GM19035 (cell line): ENCODE measurements at regions not wholly inside any gene's neighbourhood (a gene's known extent, or its start where the extent isn't known, plus 50 kb on each side); places are given as distances from the start of the nearest gene placed in this dataset.

Experiments used
- ATAC-seq: cut with Tn5 transposase; IDR thresholded peaks from one replicate; pipeline ENCODE4 v1.9.1; 2021; ENCODE audit not compliant: unreplicated experiment

DNA sequence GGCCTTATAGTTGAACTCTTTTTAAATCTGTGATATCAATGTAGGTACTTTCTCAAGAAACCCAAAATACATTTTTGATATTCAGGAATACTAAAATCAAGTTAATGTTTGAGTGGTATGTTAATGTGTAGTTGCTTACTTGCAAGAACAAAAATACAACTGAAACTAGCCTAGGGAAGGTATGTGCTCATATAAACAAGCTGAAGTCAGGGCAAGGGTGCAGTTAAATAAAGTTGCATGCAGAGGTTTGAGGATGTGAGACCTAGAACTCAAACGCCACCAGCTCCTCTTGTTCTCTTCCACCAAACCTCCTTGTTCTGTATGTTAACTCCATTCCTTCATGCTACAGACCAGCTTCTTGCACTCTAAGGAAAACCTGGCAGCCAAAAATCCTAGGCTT is 388.3 kb upstream of the SMIM21 start:
- ATAC-seq, result no peak

DNA sequence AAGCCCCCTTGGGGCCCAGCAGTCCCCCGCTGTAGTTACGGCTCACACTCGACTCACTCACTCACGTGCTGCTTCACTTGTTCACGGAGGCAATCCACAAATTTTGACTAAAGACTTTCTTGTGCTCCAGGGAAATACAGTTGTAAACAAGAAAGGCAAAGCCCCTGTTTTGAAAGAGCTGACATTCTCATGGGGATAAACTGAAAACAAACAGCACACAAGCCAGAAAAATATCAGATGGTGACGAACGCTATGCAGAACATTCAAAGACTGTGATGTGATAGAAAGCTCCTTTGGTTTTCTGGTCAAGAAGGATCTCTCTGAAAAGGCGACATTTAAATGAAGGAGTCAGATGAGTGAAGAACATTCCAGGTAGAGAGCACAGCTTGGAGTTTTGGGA is 385.3 kb upstream of the SMIM21 start:
- ATAC-seq, result no peak

DNA sequence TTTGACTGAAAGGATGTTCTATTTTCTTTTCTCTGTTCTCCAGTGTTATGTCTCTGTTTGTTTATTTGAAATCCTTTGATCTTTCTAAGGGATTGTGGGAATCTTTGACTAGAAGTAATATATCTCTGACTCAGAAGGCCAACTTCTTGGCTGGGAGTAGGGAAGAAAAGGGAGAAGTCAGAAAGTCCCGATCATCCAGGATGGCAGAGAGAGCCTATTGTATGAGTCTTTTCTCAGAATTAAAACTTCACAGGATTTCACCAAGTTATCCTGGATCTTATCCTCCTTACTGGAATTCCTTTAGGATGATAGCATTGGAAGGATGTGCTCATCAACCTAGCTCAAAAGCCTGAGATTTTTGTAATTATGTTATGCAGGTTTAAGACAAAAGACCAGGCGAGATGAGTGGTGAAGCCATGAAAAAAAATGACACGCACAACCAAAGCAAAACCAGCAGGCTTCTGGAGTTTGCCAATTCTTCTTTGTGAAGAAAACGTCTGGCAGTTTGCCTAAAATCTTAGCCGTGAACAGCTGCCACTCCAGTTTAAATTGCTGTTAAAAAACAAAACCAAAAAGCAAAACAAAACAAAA is 383.6 kb upstream of the SMIM21 start:
- ATAC-seq, result no peak

DNA sequence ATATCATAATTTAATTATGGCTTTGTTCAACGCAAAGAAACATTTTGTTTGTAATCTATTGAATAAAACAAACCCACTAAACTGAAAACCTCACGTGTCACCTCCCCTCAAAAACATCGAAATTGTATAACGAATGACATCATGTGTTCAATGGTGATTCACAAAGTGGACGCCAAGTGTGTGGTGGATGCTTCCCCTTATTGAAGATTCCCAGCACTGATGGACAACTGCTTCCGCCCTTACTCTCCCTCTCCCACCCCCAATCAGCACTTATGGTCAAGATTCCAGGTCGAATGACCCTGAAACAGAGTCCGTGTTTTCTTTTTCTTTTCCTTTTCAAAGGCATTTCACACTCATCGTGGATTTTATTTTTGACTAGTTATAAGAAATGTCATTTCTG is 383.0 kb upstream of the SMIM21 start:
- ATAC-seq, result no peak

DNA sequence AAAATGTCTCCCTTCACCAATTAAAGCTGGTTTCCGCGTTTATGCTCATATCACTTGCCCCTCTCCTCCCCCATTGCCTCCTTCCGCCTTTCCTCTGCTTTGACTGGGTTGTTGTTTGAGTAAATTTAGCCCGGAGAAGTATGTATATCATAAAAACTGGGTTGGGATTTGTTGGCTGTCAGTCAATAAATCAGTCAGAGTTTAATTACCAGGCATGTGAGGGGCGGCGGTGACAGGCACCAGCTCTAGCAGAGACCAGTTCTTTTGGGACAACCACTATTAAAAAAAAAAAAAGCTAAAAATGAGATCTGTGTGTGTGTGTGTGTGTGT is 382.4 kb upstream of the SMIM21 start:
- no peak for ATAC-seq

DNA sequence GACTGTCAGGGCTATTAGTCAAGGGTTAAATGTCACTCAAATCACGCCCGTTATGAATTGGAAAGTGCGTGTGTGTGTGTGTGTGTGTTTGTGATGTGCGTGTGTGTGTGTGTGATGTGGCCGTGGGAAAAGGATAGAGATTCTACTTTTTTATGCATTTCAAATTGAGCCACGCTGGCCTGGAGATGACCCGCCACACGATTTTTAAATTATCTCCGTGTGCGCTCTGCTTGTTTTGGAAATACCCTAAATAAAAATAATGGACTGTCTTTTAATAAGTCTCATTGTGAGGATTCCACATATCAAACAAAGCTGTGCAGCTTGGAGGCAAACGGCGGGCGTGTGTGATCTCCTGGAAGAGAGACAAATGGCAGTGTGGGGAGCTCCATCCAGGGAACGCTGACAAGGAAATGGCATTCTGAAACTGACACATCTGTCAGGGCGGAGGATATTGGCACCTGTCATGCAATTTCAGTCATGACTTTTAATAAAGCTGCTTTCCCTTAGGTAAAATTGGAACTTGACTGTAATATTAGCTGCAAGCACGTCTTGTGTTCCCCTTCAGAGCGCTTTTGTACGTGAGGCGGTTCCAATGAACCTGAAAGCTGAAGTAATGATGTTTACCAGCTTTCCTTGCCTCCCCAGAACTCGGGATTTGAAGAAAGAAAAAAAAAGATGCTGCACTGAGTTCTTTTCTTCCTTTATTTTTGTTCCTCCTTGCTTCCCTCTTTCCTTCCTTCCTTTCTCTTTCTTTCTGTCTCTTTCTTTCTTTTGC is 381.8 kb upstream of the SMIM21 start:
- no peak for ATAC-seq

DNA sequence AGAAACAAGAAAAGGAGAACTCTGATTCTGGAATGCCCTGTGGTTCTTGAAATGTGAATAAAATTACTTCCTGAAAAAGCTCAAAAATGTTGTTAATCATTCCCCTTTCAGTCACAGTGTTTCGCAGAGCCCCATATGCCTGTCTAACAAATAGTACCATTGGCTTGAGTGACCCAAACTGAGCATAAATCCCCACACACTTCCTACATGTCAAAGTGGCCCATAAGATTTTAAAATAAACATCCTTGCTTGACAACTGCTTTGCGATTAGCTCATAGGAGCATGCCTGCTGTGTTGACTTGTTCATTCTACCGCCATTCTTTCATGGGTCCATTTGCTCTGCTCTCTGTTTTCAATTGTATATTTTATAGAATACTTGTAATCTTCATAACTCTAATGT is 377.8 kb upstream of the SMIM21 start:
- ATAC-seq, result no peak

DNA sequence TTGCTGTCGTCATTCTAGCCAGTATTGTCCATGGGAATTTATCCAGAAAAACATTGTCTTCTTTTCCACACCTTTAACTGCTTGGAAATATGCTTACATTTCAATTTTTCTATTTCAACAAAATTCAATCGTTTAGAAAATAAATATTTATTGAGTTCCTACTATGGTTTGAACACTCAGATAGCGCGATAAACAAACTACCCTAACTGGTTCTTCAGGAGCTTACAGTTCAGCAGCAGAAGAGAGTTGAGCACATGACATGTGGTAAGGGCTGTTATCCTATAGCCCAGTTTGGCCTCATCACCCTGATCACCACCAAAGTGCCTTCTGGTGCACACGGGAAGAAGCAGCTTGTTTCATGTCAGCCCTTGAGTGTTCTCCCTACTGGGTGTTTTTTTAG is 375.2 kb upstream of the SMIM21 start:
- ATAC-seq, result no peak

DNA sequence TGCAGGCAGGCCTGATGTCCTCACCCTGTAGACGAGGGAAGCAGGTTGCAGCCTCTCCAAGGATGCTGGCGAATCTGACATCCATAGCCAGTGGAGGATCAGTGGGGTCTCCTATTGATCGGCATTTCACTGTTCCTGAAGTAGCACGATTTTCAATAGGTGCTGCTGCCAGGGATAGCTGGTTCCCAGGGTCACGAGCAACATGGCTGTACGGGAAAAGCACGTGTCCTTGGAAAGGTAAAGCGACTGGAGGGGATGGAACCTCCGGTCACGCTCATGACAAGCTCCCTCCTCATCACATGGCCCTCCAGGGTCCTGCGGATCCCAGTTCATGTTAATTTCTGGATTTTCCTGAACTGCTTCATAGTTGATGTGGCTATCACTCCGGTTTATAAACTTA is 373.7 kb upstream of the SMIM21 start:
- ATAC-seq, result no peak

DNA sequence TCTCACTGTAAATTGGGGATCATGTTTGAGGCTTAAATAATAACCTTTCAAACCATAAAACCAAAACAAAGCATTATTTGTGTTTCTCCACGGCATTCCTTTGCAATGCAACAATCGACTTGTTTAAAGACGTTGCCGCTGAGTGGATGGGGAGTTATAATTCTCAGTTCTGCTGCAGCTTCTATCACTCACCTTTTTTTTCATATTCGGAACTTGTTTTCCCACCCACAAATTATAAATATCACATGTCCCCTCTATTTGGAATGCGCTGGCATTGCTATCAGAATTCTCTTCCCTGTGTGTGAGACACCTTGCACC is 372.8 kb upstream of the SMIM21 start:
- no peak for ATAC-seq

DNA sequence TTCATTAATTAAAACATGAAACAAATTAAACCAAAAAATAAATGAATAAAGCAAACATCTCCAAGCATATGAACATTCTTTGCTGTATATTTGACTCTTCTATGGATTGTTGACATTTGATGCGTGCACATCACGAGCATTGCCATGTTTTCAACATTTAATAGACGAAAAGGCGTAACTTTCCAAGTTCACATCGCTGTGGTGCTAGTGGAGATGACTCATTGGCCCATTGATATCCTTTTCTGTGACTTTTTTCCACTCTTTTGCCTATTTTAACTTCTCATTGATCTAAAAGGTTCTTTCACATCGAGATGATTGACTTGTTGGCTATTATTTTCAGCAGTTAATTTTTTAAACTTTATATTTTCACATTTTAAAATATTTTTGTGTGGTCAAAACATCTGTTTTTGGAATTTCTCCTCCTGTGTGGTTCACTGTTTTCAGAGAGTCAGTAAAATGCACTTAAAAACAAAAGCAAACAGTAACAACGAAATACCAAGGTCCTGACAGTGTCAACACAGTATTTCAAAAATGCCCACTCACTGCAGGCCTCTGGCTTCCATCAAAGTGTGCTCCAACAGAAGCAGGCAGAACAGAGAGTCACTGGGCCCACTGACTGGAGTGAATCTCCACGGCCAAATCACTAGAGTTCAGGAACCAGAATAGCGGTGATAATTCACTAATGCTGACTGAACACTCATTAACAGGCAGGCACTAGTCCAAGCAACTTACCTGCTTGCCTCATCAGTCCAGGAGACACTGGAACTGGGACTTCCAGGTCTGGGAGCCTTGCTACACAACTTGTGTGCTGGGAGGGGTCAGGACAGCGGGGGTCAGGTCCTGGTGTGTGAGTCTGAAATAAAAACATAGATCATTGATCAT is 372.2 kb upstream of the SMIM21 start:
- no peak for ATAC-seq

DNA sequence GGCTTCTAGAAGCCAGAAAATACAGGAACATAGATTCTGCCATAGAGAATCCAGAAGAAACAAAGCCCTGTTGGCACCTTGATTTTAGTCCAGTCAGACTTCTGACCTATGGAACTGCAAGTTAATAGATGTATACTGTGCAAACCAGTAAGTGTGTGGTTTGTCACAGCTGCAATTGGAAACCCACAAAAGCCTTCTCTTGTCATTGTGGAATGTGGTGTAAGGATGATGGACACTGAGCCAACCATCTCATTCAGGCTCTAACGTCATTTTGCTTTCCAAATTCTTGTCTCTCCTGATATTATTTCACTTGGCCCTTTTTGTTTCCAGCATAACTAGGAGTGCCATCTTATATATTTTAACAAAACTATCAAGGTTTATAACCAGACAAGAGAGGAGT is 369.5 kb upstream of the SMIM21 start:
- ATAC-seq, result no peak

DNA sequence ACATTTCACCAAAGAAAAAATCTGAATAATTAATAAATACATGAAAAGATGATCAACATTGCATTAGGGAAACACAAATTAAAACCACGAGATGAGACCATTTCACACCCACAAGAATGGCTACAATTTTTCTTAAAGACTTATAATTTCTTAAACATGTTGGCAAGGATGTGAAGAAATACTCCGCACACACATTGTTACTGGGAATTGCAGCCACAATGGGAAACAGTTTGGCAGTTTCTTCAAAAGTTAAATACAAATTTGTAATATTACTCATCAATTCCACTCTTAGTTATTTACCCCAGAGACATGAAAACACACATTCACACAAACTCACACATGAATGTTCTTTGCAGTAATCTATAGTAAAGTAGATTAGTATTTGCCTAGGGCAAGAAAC is 363.3 kb upstream of the SMIM21 start:
- no peak for ATAC-seq

DNA sequence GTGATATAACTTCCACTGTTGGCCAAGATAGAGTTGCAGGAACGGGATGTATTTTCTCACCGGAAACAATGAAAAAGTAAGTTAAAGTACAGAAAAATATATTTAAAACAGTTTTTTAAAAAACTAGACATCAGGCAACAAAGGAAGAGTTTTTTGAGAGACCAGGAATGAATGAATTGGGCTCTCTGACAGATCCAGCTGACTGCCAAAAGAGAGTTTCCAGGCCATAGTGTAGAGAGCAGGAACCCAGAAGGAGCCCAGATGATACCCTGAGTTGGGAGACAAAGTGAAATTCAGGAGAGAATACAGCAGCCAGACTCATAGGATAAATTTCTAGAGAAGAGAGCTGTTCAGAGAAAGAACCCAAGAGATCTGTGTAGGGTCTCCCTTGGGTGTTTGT is 362.6 kb upstream of the SMIM21 start:
- ATAC-seq, result no peak

DNA sequence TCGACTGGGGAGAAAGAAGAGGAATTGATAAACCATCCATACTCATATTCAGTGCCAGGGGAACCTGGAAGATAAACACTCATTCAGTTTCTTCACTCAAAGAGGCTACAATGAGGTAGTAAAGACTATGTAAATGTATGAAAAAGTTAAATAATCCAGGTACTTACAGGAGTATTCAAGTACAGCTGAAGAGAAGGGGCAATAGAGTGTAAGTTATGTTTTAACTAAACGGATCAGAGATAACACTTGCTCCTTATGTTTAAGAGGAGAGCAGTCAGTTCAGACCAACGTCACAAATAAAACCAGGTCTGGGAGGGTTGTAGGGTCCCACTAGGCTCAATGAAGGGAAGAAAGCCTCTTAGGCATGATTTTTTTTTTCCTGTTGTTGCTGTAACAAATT is 358.3 kb upstream of the SMIM21 start:
- no peak for ATAC-seq

DNA sequence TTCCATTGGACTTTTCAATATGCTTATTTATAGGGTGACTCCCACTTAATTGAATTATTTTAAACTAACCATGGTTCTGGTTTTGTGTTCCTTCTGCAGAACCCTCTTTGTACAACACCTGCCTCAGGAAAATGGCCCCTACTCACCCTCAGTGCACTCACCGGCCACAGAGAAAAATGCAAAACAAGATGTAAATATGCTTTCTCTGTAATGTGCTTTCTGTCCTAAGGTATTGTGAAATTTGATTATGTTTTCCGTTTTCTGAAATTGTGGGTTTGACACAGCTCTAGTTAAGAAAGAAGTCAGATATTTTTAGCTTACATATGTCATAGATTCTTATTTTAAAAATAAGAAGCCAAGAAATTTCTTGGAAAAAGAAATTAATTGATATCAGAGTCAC is 357.7 kb upstream of the SMIM21 start:
- no peak for ATAC-seq

DNA sequence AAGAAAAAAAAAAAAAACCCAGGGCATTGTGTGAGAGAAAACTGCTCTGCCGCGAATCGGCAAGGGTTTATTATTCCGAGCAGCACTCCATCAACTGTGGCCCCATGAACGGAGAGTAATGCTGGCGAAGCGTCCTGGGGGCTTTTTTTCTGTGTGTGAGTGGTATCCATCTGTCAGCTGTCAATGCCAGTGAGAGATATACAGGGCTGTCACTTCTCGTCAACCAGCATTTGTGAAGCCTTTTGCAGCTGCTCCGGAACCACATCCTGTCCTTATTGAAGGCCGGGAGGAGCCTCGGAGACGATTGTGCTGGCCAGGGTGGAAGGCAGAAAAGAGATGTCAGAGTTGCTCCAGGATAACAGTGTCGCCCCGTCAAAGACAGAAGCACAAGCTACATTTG is 356.9 kb upstream of the SMIM21 start:
- ATAC-seq, result no peak

DNA sequence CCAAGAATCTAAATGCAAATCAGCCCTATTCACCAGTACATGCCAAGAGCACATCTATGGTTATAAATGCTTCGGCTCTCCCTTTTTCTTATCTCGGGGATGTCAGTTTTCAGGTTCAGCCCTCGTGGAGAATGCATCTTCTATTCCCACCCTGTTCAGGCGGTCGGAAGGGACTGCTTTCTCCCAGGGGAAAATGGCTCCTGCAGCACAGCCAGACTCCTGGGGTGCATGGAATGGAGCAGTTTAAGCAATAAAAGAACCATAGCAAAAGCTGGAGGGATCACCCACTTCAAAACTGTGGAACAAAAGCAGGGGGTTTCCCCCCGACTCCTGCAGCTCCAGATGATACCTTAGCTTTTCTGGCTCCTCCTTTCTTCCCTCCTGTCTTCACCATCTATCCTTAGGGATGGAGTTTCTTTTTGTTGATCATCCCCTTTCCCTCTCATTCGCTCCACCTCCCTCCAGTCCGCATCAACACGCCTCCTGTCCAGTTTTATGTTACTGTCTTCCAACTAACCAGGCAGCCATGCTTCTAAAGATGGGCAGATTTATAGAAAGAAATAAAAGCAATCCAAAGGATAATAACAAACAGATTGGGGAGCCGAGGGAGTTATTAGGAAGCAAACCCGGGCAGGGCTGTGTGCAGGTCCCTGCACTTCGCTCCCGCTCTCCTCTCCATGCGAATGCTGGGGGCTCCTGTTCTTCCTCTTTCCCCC is 356.2 kb upstream of the SMIM21 start:
- no peak for ATAC-seq

DNA sequence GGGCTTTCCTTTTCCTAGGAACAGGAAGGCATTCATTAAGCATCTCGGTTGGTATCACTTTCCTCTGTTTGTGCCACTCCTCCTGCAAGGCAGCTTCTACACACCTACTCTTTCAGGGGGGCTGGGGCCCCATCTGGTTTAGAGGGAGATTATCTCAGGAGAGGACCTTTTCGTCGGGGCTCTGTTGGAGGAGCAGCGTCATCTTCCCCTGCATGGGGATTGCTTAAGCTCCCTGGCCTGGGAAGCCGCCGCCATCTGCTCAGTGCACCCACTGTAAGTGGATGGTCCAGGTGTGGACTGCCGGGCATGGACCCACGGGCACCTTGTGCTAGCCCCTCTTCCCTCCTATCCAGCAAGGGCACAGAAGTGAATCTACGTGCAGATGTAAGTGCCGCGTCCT is 355.3 kb upstream of the SMIM21 start:
- ATAC-seq, result no peak

DNA sequence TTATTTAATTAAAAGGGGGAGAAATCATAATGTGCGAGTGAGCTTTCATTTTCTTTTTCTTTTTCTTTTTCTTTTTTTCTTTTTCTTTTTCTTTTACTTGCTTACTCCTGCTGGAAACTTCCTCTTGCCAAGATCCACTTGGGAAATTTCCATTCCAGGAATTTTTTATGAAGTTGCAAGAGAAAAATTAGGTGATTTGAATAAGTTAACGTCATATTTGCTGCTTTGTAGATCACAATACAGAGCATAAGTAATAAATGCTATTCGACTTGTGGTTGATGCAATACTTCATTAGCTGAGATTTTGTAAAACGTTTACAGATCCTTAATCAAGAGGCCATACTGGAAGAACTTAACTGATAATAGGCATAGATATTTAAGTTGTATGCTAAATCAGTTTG is 354.7 kb upstream of the SMIM21 start:
- ATAC-seq, result no peak

DNA sequence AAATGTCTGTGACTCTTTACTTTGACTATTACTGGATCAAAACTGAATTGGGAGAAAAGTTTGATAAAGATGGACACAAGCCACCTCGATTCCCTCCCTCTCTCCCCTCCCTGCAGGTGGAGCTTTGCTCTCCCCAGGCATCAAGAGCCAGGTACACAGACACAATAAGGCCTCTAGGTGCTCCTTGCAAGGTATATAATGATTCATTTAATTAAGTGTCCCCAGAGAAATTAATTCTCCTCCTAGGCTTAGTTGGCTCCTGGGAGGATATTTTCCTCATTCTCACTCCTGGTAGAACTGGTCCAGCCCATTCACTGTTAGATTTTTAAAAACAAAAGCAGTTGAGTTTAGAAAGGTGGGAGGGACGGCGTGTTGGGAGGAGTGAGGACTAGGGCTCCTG is 352.4 kb upstream of the SMIM21 start:
- ATAC-seq, result no peak

DNA sequence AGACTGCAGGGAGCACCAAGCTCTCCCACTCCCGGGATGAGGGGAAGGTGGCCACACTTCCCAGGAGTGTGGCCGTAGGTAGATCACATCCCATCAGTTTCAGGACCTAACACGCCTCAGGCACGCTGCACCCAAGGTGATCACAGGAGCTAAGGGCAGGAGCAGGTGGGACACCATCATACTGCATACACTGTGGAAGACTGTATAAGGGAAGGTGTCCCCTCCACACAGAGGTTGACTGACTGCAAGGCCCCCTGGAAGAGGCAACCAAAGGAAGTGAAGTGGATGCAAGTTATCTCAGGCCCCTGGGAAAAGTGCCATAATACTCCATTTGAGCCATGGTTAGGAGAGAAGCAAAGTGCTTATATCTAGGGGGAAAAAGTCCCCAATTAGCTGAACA is 351.9 kb upstream of the SMIM21 start:
- no peak for ATAC-seq
